IMR-90 (cell line): ENCODE measurements at regions not wholly inside any gene's neighbourhood (a gene's known extent, or its start where the extent isn't known, plus 50 kb on each side); places are given as distances from the start of the nearest gene placed in this dataset.

Experiments used
- CTCF ChIP-seq: conservative IDR thresholded peaks from 2 replicates; pipeline ENCODE4 v1.5.1; 2012; ENCODE audit warnings: mild to moderate bottlenecking, low read depth, low read length, improper control_type of control experiment
- ELK1 ChIP-seq: fragments of 150-350 bp; IDR thresholded peaks from 2 replicates; pipeline ENCODE4 v1.6.1; 2016; ENCODE audit warnings: low read depth, mild to moderate bottlenecking, low read length, moderate library complexity, borderline replicate concordance
- MAFK ChIP-seq: IDR thresholded peaks from 2 replicates; pipeline ENCODE4 v1.6.1; 2012; ENCODE audit warnings: low read depth, low read length, improper control_type of control experiment
- MXI1 ChIP-seq: IDR thresholded peaks from 2 replicates; pipeline ENCODE4 v1.6.1; 2012; ENCODE audit warnings: low read depth, mild to moderate bottlenecking, low read length, moderate library complexity, borderline replicate concordance
- POLR2A ChIP-seq: IDR thresholded peaks from 2 replicates; pipeline ENCODE4 v1.6.1; 2012; ENCODE audit warnings: mild to moderate bottlenecking, low read depth, low read length
- RAD21 ChIP-seq: IDR thresholded peaks from 2 replicates; pipeline ENCODE4 v1.6.1; 2012; ENCODE audit warnings: low read length, improper control_type of control experiment
- RFX5 ChIP-seq: IDR thresholded peaks from 2 replicates; pipeline ENCODE4 v1.8.0; 2012; ENCODE audit warnings: low read depth, mild to moderate bottlenecking, low read length, moderate library complexity

- TF ChIP-seq RFX5 = no peak
- no peak for TF ChIP-seq CTCF
- TF ChIP-seq POLR2A = no peak
- no peak for TF ChIP-seq MXI1
- TF ChIP-seq RAD21 = no peak
- TF ChIP-seq ELK1 = no peak
- no peak for TF ChIP-seq MAFK
These were observed 67.0 kb upstream of the CXCL13 start for GRCh38 chr4:77538574-77539157.
